ENCODE measurements at regions not wholly inside any gene's neighbourhood (a gene's known extent, or its start where the extent isn't known, plus 50 kb on each side); places are given as distances from the start of the nearest gene placed in this dataset.

GRCh38 chr14:30211326-30211725 lies 283.7 kb upstream of the PRKD1 start:
- Histone ChIP-seq H3K27ac (ENCODE audit: low read depth, low read length) (no peak overlapping the region), H2AFZ (ENCODE audit: low read depth, low read length) (no peak overlapping the region), H4K20me1 (ENCODE audit: insufficient read depth, low read length) (no peaks in the 10 kb centered on the region), H3K36me3 (ENCODE audit: insufficient read depth, low read length) (no peaks in the 10 kb centered on the region), H3K4me3 (ENCODE audit: insufficient read depth, low read depth, low read length) (no peak overlapping the region), H3K4me2 (ENCODE audit: low read length) (no peak overlapping the region), H3K9ac (ENCODE audit: low read length) (no peak overlapping the region), H3K9me3 (ENCODE audit: insufficient read depth, low read depth, low read length) (no peaks in the 10 kb centered on the region), H3K4me1 (ENCODE audit: insufficient read depth, low read length) (peaks cover 18% of the 10 kb centered on the region), H3K79me2 (ENCODE audit: insufficient read depth, low read length) (no peaks in the 10 kb centered on the region), H3K27me3 (ENCODE audit: insufficient read depth, low read length) (no peaks in the 10 kb centered on the region)
- no peaks in the 10 kb centered on the region for H3K36me3 Mint-ChIP-seq (ENCODE audit: low read depth, unreplicated experiment)
- no peak overlapping the region for H3K27ac Mint-ChIP-seq (ENCODE audit: unreplicated experiment)
- H3K4me3 Mint-ChIP-seq (ENCODE audit: unreplicated experiment) = no peak overlapping the region
- no peaks in the 10 kb centered on the region for H3K27me3 Mint-ChIP-seq (ENCODE audit: low read depth, unreplicated experiment)
- peaks cover 9% of the 10 kb centered on the region for H3K4me1 Mint-ChIP-seq (ENCODE audit: low read depth, unreplicated experiment)
- no peak for TF ChIP-seq EZH2 (IDR thresholded peaks at IDR 0.05; ENCODE audit: insufficient read depth, low read length)
- H3K9me3 Mint-ChIP-seq (ENCODE audit: unreplicated experiment) = no peaks in the 10 kb centered on the region
- FAIRE-seq = no peak
- peak; percentile 56 for DNase-seq (ENCODE audit: low read depth)

GRCh38 chr14:30214014-30214413 lies 286.4 kb upstream of the PRKD1 start:
- H3K36me3 ChIP-seq (ENCODE audit: insufficient read depth, low read length) = no peaks in the 10 kb centered on the region
- Mint-ChIP-seq H3K9me3 (ENCODE audit: unreplicated experiment) (no peaks in the 10 kb centered on the region), H3K27me3 (ENCODE audit: low read depth, unreplicated experiment) (no peaks in the 10 kb centered on the region), H3K27ac (ENCODE audit: unreplicated experiment) (no peak overlapping the region), H3K36me3 (ENCODE audit: low read depth, unreplicated experiment) (no peaks in the 10 kb centered on the region), H3K4me3 (ENCODE audit: unreplicated experiment) (no peak overlapping the region), H3K4me1 (ENCODE audit: low read depth, unreplicated experiment) (peaks cover 9% of the 10 kb centered on the region)
- peak overlapping the region; percentile 2 for H3K4me3 ChIP-seq (ENCODE audit: insufficient read depth, low read depth, low read length)
- no peak overlapping the region for H2AFZ ChIP-seq (ENCODE audit: low read depth, low read length)
- TF ChIP-seq EZH2 (IDR thresholded peaks at IDR 0.05; ENCODE audit: insufficient read depth, low read length) (no peak), CTCF (IDR thresholded peaks at IDR 0.05; ENCODE audit: insufficient read depth, low read depth, low read length) (no peak)
- peak overlapping the region; percentile 72 for H3K4me2 ChIP-seq (ENCODE audit: low read length)
- peak; percentile 71 for FAIRE-seq
- no peaks in the 10 kb centered on the region for H3K79me2 ChIP-seq (ENCODE audit: insufficient read depth, low read length)
- no peak overlapping the region for H3K9ac ChIP-seq (ENCODE audit: low read length)
- H3K9me3 ChIP-seq (ENCODE audit: insufficient read depth, low read depth, low read length) = no peaks in the 10 kb centered on the region
- DNase-seq (ENCODE audit: low read depth) = peak; percentile 59
- no peaks in the 10 kb centered on the region for H3K27me3 ChIP-seq (ENCODE audit: insufficient read depth, low read length)
- peaks cover 18% of the 10 kb centered on the region for H3K4me1 ChIP-seq (ENCODE audit: insufficient read depth, low read length)
- no peak overlapping the region for H3K27ac ChIP-seq (ENCODE audit: low read depth, low read length)
- H4K20me1 ChIP-seq (ENCODE audit: insufficient read depth, low read length) = no peaks in the 10 kb centered on the region

- H3K4me2 ChIP-seq (ENCODE audit: low read length) = peak overlapping the region; percentile 72
Measured at GRCh38 chr14:30214461-30215090, 286.9 kb upstream of the PRKD1 start.

More at GRCh38 chr14:30214461-30215090, 286.9 kb upstream of the PRKD1 start:
- no peak for TF ChIP-seq EZH2 (IDR thresholded peaks at IDR 0.05; ENCODE audit: insufficient read depth, low read length)
- peak; percentile 62 for TF ChIP-seq CTCF (IDR thresholded peaks at IDR 0.05; ENCODE audit: insufficient read depth, low read depth, low read length)
- Mint-ChIP-seq H3K9me3 (ENCODE audit: unreplicated experiment) (no peaks in the 10 kb centered on the region), H3K4me3 (ENCODE audit: unreplicated experiment) (no peak overlapping the region), H3K27me3 (ENCODE audit: low read depth, unreplicated experiment) (no peaks in the 10 kb centered on the region), H3K36me3 (ENCODE audit: low read depth, unreplicated experiment) (no peaks in the 10 kb centered on the region), H3K27ac (ENCODE audit: unreplicated experiment) (no peak overlapping the region), H3K4me1 (ENCODE audit: low read depth, unreplicated experiment) (peaks cover 9% of the 10 kb centered on the region)
- no peak overlapping the region for H3K27ac ChIP-seq (ENCODE audit: low read depth, low read length)
- no peaks in the 10 kb centered on the region for H3K9me3 ChIP-seq (ENCODE audit: insufficient read depth, low read depth, low read length)
- DNase-seq (ENCODE audit: low read depth) = peak; percentile 58
- H3K27me3 ChIP-seq (ENCODE audit: insufficient read depth, low read length) = no peaks in the 10 kb centered on the region
- no peak overlapping the region for H2AFZ ChIP-seq (ENCODE audit: low read depth, low read length)
- peak; percentile 32 for FAIRE-seq
- H3K36me3 ChIP-seq (ENCODE audit: insufficient read depth, low read length) = no peaks in the 10 kb centered on the region
- H3K4me1 ChIP-seq (ENCODE audit: insufficient read depth, low read length) = peaks cover 18% of the 10 kb centered on the region
- H4K20me1 ChIP-seq (ENCODE audit: insufficient read depth, low read length) = no peaks in the 10 kb centered on the region
- no peaks in the 10 kb centered on the region for H3K79me2 ChIP-seq (ENCODE audit: insufficient read depth, low read length)
- H3K9ac ChIP-seq (ENCODE audit: low read length) = no peak overlapping the region
- H3K4me3 ChIP-seq (ENCODE audit: insufficient read depth, low read depth, low read length) = peak overlapping the region; percentile 2

Data from astrocyte (in vitro differentiated cells and primary cell).